ENCODE measurements at regions not wholly inside any gene's neighbourhood (a gene's known extent, or its start where the extent isn't known, plus 50 kb on each side); places are given as distances from the start of the nearest gene placed in this dataset.

DNA sequence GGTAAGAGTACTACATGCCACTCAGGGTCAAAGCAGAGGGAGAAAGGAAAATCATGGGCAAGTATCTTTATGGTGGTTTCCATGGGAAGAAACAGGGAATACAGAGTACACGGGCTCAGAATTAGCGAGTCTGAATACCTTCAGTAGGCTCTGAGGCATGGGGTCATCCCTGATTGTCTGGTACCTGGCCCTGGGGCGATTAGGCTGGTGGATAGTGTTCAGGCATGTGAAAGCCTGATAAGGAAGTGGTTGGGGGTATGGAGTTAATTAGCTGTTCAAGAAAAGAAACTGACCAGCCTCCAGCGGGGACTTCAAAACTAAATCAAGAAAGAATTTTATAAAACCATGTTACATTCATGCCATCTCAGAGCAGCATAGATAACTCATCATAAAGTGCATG lies 518.8 kb downstream of the RAB28 start (continued):
- TF ChIP-seq SOX15 (CRISPR knock-in tag; IDR thresholded peaks at IDR 0.05) (no peak), JUN (CRISPR knock-in tag; IDR thresholded peaks at IDR 0.05) (no peak)
- TF ChIP-seq, protein P1, sequence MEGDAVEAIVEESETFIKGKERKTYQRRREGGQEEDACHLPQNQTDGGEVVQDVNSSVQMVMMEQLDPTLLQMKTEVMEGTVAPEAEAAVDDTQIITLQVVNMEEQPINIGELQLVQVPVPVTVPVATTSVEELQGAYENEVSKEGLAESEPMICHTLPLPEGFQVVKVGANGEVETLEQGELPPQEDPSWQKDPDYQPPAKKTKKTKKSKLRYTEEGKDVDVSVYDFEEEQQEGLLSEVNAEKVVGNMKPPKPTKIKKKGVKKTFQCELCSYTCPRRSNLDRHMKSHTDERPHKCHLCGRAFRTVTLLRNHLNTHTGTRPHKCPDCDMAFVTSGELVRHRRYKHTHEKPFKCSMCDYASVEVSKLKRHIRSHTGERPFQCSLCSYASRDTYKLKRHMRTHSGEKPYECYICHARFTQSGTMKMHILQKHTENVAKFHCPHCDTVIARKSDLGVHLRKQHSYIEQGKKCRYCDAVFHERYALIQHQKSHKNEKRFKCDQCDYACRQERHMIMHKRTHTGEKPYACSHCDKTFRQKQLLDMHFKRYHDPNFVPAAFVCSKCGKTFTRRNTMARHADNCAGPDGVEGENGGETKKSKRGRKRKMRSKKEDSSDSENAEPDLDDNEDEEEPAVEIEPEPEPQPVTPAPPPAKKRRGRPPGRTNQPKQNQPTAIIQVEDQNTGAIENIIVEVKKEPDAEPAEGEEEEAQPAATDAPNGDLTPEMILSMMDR (IDR thresholded peaks at IDR 0.05) = no peak

DNA sequence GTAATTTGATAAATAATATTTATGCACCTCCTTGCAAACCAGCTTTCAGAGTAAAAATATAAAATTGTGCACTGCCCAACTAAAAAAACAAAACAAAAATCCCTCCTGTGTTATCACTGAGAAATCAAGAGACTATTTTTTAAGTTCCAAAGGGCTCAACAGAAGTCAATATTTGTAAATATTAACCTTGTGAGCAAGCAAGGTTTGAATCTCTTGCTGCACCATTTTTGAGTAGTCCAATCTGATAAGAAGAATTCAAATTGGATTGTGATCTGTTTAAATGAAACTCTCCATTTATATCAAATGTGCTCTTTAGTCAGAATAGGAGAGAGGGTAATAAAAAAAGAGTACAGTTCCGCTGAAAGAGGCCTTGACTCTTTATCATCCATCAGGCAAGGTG lies 520.2 kb downstream of the RAB28 start:
- ATAC-seq = no peak
- no peak for DNase-seq (ENCODE audit: low spot score)
- CTCF ChIA-PET = no interaction called here
- Mint-ChIP-seq H3K27ac (no peak overlapping the region), H3K4me1 (peaks cover 13% of the 10 kb centered on the region), H3K4me3 (no peak overlapping the region), H3K36me3 (no peaks in the 10 kb centered on the region), H3K27me3 (ENCODE audit: low read depth) (no peaks in the 10 kb centered on the region), H3K9me3 (no peaks in the 10 kb centered on the region)
- no peak for TF ChIP-seq NR2C2 (CRISPR knock-in tag; IDR thresholded peaks at IDR 0.05)
- POLR2A ChIA-PET = no interaction called here

GRCh38 chr4:12963291-12963690 lies 520.8 kb downstream of the RAB28 start:
- DNase-seq (ENCODE audit: low spot score) (no peak), ATAC-seq (no peak)
- H3K27me3 Mint-ChIP-seq (ENCODE audit: low read depth) = no peaks in the 10 kb centered on the region
- no peak overlapping the region for H3K4me3 Mint-ChIP-seq
- ChIA-PET POLR2A (interaction anchor here (0.6 kb wide), 1 partner anchor 13 kb away, joined by 3 read pairs; no protein-coding TSS in a partner anchor), CTCF (no interaction called here)
- TF ChIP-seq, protein P2, sequence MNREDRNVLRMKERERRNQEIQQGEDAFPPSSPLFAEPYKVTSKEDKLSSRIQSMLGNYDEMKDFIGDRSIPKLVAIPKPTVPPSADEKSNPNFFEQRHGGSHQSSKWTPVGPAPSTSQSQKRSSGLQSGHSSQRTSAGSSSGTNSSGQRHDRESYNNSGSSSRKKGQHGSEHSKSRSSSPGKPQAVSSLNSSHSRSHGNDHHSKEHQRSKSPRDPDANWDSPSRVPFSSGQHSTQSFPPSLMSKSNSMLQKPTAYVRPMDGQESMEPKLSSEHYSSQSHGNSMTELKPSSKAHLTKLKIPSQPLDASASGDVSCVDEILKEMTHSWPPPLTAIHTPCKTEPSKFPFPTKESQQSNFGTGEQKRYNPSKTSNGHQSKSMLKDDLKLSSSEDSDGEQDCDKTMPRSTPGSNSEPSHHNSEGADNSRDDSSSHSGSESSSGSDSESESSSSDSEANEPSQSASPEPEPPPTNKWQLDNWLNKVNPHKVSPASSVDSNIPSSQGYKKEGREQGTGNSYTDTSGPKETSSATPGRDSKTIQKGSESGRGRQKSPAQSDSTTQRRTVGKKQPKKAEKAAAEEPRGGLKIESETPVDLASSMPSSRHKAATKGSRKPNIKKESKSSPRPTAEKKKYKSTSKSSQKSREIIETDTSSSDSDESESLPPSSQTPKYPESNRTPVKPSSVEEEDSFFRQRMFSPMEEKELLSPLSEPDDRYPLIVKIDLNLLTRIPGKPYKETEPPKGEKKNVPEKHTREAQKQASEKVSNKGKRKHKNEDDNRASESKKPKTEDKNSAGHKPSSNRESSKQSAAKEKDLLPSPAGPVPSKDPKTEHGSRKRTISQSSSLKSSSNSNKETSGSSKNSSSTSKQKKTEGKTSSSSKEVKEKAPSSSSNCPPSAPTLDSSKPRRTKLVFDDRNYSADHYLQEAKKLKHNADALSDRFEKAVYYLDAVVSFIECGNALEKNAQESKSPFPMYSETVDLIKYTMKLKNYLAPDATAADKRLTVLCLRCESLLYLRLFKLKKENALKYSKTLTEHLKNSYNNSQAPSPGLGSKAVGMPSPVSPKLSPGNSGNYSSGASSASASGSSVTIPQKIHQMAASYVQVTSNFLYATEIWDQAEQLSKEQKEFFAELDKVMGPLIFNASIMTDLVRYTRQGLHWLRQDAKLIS (CRISPR knock-in tag; IDR thresholded peaks at IDR 0.05; ENCODE audit: borderline replicate concordance) = no peak
- no peak for TF ChIP-seq ZNF232 (CRISPR knock-in tag; IDR thresholded peaks at IDR 0.05)
- TF ChIP-seq ZNF219 (CRISPR knock-in tag; IDR thresholded peaks at IDR 0.05; ENCODE audit: borderline replicate concordance) = no peak
- TF ChIP-seq SP1 (CRISPR knock-in tag; conservative IDR thresholded peaks at IDR 0.05) = no peak
- TF ChIP-seq, protein P3, sequence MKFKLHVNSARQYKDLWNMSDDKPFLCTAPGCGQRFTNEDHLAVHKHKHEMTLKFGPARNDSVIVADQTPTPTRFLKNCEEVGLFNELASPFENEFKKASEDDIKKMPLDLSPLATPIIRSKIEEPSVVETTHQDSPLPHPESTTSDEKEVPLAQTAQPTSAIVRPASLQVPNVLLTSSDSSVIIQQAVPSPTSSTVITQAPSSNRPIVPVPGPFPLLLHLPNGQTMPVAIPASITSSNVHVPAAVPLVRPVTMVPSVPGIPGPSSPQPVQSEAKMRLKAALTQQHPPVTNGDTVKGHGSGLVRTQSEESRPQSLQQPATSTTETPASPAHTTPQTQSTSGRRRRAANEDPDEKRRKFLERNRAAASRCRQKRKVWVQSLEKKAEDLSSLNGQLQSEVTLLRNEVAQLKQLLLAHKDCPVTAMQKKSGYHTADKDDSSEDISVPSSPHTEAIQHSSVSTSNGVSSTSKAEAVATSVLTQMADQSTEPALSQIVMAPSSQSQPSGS (CRISPR knock-in tag; IDR thresholded peaks at IDR 0.05; ENCODE audit: borderline replicate concordance, low read depth) = no peak
- no peak for TF ChIP-seq ELF4 (CRISPR knock-in tag; IDR thresholded peaks at IDR 0.05; ENCODE audit: low read depth)
- no peak overlapping the region for H3K27ac Mint-ChIP-seq
- no peaks in the 10 kb centered on the region for H3K36me3 Mint-ChIP-seq
- H3K4me1 Mint-ChIP-seq = peaks cover 13% of the 10 kb centered on the region
- no peaks in the 10 kb centered on the region for H3K9me3 Mint-ChIP-seq

GRCh38 chr4:12961713-12962112 lies 522.4 kb downstream of the RAB28 start:
- H3K4me1 Mint-ChIP-seq = peaks cover 11% of the 10 kb centered on the region
- no peak overlapping the region for H3K27ac Mint-ChIP-seq
- CTCF ChIA-PET = no interaction called here
- TF ChIP-seq, protein P4, sequence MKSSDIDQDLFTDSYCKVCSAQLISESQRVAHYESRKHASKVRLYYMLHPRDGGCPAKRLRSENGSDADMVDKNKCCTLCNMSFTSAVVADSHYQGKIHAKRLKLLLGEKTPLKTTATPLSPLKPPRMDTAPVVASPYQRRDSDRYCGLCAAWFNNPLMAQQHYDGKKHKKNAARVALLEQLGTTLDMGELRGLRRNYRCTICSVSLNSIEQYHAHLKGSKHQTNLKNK (CRISPR knock-in tag; IDR thresholded peaks at IDR 0.05) = no peak
- no peak for TF ChIP-seq NFYB (CRISPR knock-in tag; conservative IDR thresholded peaks at IDR 0.05; ENCODE audit: low read depth)
- no peak for TF ChIP-seq CREB1 (CRISPR knock-in tag; IDR thresholded peaks at IDR 0.05)
- TF ChIP-seq, protein P1 (IDR thresholded peaks at IDR 0.05) = no peak
- no peak for TF ChIP-seq MXD4 (CRISPR knock-in tag; IDR thresholded peaks at IDR 0.05; ENCODE audit: borderline replicate concordance)
- no peak for TF ChIP-seq E2F4 (CRISPR knock-in tag; IDR thresholded peaks at IDR 0.05; ENCODE audit: borderline replicate concordance, low read depth)
- TF ChIP-seq STAT6 (CRISPR knock-in tag; conservative IDR thresholded peaks at IDR 0.05; ENCODE audit: low read depth) = no peak
- no peak for TF ChIP-seq ESRRA (CRISPR knock-in tag; IDR thresholded peaks at IDR 0.05; ENCODE audit: borderline replicate concordance)

More at GRCh38 chr4:12961713-12962112, 522.4 kb downstream of the RAB28 start:
- POLR2A ChIA-PET = no interaction called here
- no peak overlapping the region for H3K4me3 Mint-ChIP-seq
- no peaks in the 10 kb centered on the region for H3K27me3 Mint-ChIP-seq (ENCODE audit: low read depth)
- ATAC-seq (no peak), DNase-seq (ENCODE audit: low spot score) (no peak)
- no peaks in the 10 kb centered on the region for H3K36me3 Mint-ChIP-seq
- H3K9me3 Mint-ChIP-seq = no peaks in the 10 kb centered on the region
